GM08714 (cell line): ENCODE measurements at regions not wholly inside any gene's neighbourhood (a gene's known extent, or its start where the extent isn't known, plus 50 kb on each side); places are given as distances from the start of the nearest gene placed in this dataset.
"Not testable (repeated sequence)": the region's sequence is repeated elsewhere in the genome, so short reads cannot be mapped to it uniquely, and the experiment has no call there.

Experiments used
- H3K4me3 ChIP-seq: fragments of 200-500 bp; sonication (Bioruptor generic); 2 replicates; pipeline ENCODE4 v1.5.1; 2014; ENCODE audit warnings: mild to moderate bottlenecking, low read length, inconsistent platforms
- ZNF274 ChIP-seq: IDR thresholded peaks from 2 replicates; pipeline ENCODE4 v1.6.1; 2012; ENCODE audit warnings: mild to moderate bottlenecking, low read depth, low read length

GRCh38 chr1:221276896-221277409, 397.7 kb downstream of the HLX start:
- H3K4me3 ChIP-seq: no peak overlapping the region
- no peak for TF ChIP-seq ZNF274

GRCh38 chr1:221279146-221279545, 399.9 kb downstream of the HLX start:
- TF ChIP-seq ZNF274: no peak

GRCh38 chr1:221283532-221283931, 404.3 kb downstream of the HLX start:
- H3K4me3 ChIP-seq: no peak overlapping the region
- TF ChIP-seq ZNF274: no peak

More at GRCh38 chr1:221279146-221279545, 399.9 kb downstream of the HLX start:
- H3K4me3 ChIP-seq: no peak overlapping the region

GRCh38 chr1:221284028-221284427, 404.8 kb downstream of the HLX start:
- H3K4me3 ChIP-seq: no peak overlapping the region
- no peak for TF ChIP-seq ZNF274

DNA sequence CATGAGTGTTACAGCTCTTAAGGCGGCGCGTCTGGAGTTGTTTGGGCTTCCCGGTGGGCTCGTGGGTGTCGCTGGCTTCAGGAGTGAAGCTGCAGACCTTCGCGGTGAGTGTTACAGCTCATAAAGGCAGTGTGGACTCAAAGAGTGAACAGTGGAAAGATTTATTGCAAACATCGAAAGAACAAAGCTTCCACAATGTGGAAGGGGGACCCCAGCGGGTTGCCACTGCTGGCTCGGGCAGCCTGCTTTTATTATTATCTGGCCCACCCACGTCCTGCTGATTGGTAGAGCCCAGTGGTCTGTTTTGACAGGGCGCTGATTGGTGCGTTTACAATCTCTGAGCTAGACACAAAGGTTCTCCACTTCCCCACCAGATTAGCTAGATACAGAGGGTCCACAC, 405.7 kb downstream of the HLX start:
- not testable (repeated sequence) for H3K4me3 ChIP-seq

DNA sequence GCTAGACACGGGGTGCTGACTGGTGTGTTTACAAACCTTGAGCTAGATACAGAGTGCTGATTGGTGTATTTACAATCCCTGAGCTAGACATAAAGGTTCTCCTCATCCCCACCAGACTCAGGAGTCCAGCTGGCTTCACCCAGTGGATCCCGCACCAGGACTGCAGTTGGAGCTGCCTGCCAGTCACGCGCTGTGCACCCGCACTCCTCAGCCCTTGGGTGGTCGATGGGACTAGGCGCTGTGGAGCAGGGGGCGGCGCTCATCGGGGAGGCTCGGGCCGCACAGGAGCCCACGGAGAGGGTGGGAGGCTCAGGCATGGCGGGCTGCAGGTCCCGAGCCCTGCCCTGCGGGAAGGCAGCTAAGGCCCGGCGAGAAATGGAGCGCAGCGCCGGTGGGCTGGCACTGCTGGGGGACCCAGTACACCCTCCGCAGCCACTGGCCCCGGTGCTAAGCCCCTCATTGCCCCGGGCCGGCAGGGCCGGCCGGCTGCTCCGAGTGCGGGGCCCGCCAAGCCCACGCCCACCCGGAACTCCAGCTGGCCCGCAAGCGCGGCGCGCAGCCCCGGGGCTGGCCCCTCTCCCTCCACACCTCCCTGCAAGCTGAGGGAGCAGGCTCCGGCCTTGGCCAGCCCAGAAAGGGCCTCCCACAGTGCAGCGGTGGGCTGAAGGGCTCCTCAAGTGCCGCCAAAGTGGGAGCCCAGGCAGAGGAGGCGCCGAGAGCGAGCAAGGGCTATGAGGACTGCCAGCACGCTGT, 406.4 kb downstream of the HLX start:
- H3K4me3 ChIP-seq: not testable (repeated sequence)

- no peak overlapping the region for H3K4me3 ChIP-seq
- no peak for TF ChIP-seq ZNF274
These were observed 407.2 kb downstream of the HLX start for GRCh38 chr1:221286399-221286798.

DNA sequence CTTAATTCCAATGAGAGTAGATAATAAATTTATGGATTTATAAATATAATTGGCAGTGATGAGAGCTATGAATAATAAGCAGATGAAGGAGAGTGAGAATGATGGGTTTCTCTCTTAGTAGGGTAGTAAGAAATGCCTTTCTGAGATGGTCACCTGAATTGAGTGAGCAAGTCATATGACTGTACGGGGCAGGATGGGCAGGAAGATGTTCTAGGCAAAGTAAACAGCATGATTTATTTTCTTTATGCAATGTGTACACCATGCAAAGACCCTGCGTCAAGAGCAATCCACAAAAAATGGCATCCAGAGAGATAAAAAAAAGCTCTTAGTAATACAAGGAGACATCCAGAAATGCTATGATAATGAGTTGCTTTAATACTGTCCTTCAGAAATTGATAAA, 409.9 kb downstream of the HLX start:
- H3K4me3 ChIP-seq: no peak overlapping the region
- no peak for TF ChIP-seq ZNF274

GRCh38 chr1:221290669-221291068, 411.4 kb downstream of the HLX start:
- no peak overlapping the region for H3K4me3 ChIP-seq
- no peak for TF ChIP-seq ZNF274

GRCh38 chr1:221291113-221291512, 411.9 kb downstream of the HLX start:
- H3K4me3 ChIP-seq: no peak overlapping the region
- TF ChIP-seq ZNF274: no peak

- no peak for TF ChIP-seq ZNF274
- no peak overlapping the region for H3K4me3 ChIP-seq
These were observed 413.4 kb downstream of the HLX start for GRCh38 chr1:221292652-221293051.

GRCh38 chr1:221294242-221294641, 415.0 kb downstream of the HLX start:
- H3K4me3 ChIP-seq: no peak overlapping the region
- TF ChIP-seq ZNF274: no peak

DNA sequence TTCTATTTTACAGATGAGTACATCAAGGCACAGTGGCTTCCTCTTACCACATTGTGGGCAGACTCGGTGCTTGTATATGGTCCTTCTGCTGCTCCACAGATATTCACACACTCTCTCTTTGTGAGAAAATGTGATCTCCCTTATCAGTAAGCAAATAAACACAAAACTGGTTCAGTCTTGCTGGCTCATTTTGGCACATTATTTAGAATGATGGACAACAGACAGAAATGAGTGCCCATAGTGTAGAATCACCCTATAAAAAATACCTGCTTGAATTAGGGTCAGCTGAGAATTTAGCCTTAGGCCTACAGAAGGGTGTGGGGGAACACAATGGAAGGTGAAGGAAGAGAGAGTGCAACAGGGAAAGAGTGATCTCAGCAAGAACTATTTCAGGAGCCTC, 423.1 kb downstream of the HLX start:
- TF ChIP-seq ZNF274: no peak
- H3K4me3 ChIP-seq: no peak overlapping the region

- TF ChIP-seq ZNF274: no peak
- no peak overlapping the region for H3K4me3 ChIP-seq
These were observed 423.6 kb downstream of the HLX start for GRCh38 chr1:221302810-221303209.

- no peak overlapping the region for H3K4me3 ChIP-seq
- no peak for TF ChIP-seq ZNF274
These were observed 424.4 kb downstream of the HLX start for GRCh38 chr1:221303623-221304022.

GRCh38 chr1:221306239-221306638, 427.0 kb downstream of the HLX start:
- no peak for TF ChIP-seq ZNF274

More at GRCh38 chr1:221306239-221306638, 427.0 kb downstream of the HLX start:
- H3K4me3 ChIP-seq: no peak overlapping the region
